Activated T-cell treated with anti-CD3 and anti-CD28 coated beads, Interleukin-2, amount 50 U/mL, for 72 hours (primary cell): ENCODE measurements at regions not wholly inside any gene's neighbourhood (a gene's known extent, or its start where the extent isn't known, plus 50 kb on each side); places are given as distances from the start of the nearest gene placed in this dataset.

Experiments
- ATAC-seq, 2 donors: fragments of 150-1000 bp; cut with Tn5 transposase; replicated peaks in 1 of 2; 2 replicates each; pipeline ENCODE4 v1.10.0; 2021; ENCODE audit warnings: moderate library complexity in 2 of 2, mild to moderate bottlenecking in 1 of 2
- DNase-seq, 2 donors: peaks; one replicate each; pipeline ENCODE4 v3.0.0; 2021 to 2022; ENCODE audit warnings: mixed read lengths in 1 of 2
- H3K27ac Mint-ChIP-seq: one replicate; pipeline ENCODE4 v1.8.0; 2022; ENCODE audit warnings: mild to moderate bottlenecking, moderate library complexity, mixed read lengths
- H3K27me3 Mint-ChIP-seq: one replicate; pipeline ENCODE4 v1.8.0; 2022; ENCODE audit warnings: low read depth, mixed read lengths
- H3K36me3 Mint-ChIP-seq, 2 donors: one replicate each; pipeline ENCODE4 v1.8.0; 2022; ENCODE audit warnings: mixed read lengths in 2 of 2, mild to moderate bottlenecking in 1 of 2; ENCODE audit not compliant: insufficient read depth in 2 of 2
- H3K4me1 Mint-ChIP-seq: one replicate; pipeline ENCODE4 v1.8.0; 2022; ENCODE audit warnings: low read depth, mixed read lengths
- H3K4me3 Mint-ChIP-seq, 2 donors: one replicate each; pipeline ENCODE4 v1.8.0; 2022; ENCODE audit warnings: mild to moderate bottlenecking in 2 of 2, mixed read lengths in 2 of 2, moderate library complexity in 2 of 2
- H3K9me3 Mint-ChIP-seq, 2 donors: one replicate each; pipeline ENCODE4 v1.8.0; 2022; ENCODE audit warnings: mixed read lengths in 2 of 2

GRCh38 chr2:217638533-217638932 is 364.3 kb downstream of the TNS1 start:
- ATAC-seq = no peak
- Mint-ChIP-seq H3K4me3 (no peak overlapping the region), H3K4me1 (no peaks in the 10 kb centered on the region)

GRCh38 chr2:217638031-217638430 is 364.8 kb downstream of the TNS1 start:
- H3K4me3 Mint-ChIP-seq = no peak overlapping the region
- ATAC-seq = no peak
- no peaks in the 10 kb centered on the region for H3K36me3 Mint-ChIP-seq
- no peaks in the 10 kb centered on the region for H3K9me3 Mint-ChIP-seq
- H3K27me3 Mint-ChIP-seq = no peaks in the 10 kb centered on the region
- no peaks in the 10 kb centered on the region for H3K4me1 Mint-ChIP-seq
- no peak overlapping the region for H3K27ac Mint-ChIP-seq
- no peak for DNase-seq

More at GRCh38 chr2:217638533-217638932, 364.3 kb downstream of the TNS1 start:
- Mint-ChIP-seq H3K27me3 (no peaks in the 10 kb centered on the region), H3K36me3 (no peaks in the 10 kb centered on the region), H3K9me3 (no peaks in the 10 kb centered on the region), H3K27ac (no peak overlapping the region)
- no peak for DNase-seq

- DNase-seq (no peak), ATAC-seq (no peak)
- Mint-ChIP-seq H3K4me1 (no peaks in the 10 kb centered on the region), H3K4me3 (no peak overlapping the region), H3K27ac (no peak overlapping the region), H3K9me3 (no peaks in the 10 kb centered on the region), H3K36me3 (no peaks in the 10 kb centered on the region), H3K27me3 (no peaks in the 10 kb centered on the region)
Observed at GRCh38 chr2:217636991-217637561, 365.7 kb downstream of the TNS1 start.

GRCh38 chr2:217636578-217636977 is 366.2 kb downstream of the TNS1 start:
- Mint-ChIP-seq H3K9me3 (no peaks in the 10 kb centered on the region), H3K27ac (no peak overlapping the region), H3K27me3 (no peaks in the 10 kb centered on the region), H3K4me3 (no peak overlapping the region), H3K4me1 (no peaks in the 10 kb centered on the region), H3K36me3 (no peaks in the 10 kb centered on the region)
- DNase-seq = no peak
- no peak for ATAC-seq

- no peak overlapping the region for H3K4me3 Mint-ChIP-seq
- no peaks in the 10 kb centered on the region for H3K36me3 Mint-ChIP-seq
- H3K4me1 Mint-ChIP-seq = no peaks in the 10 kb centered on the region
- no peak for ATAC-seq
- DNase-seq = no peak
- no peaks in the 10 kb centered on the region for H3K9me3 Mint-ChIP-seq
- no peaks in the 10 kb centered on the region for H3K27me3 Mint-ChIP-seq
- H3K27ac Mint-ChIP-seq = no peak overlapping the region
Observed at GRCh38 chr2:217634871-217635270, 367.9 kb downstream of the TNS1 start.

- DNase-seq (no peak), ATAC-seq (no peak)
- Mint-ChIP-seq H3K9me3 (no peaks in the 10 kb centered on the region), H3K27me3 (no peaks in the 10 kb centered on the region), H3K4me3 (no peak overlapping the region), H3K4me1 (no peaks in the 10 kb centered on the region), H3K27ac (no peak overlapping the region), H3K36me3 (no peaks in the 10 kb centered on the region)
Observed at GRCh38 chr2:217632043-217632442, 370.8 kb downstream of the TNS1 start.

- Mint-ChIP-seq H3K4me3 (no peak overlapping the region), H3K9me3 (no peaks in the 10 kb centered on the region), H3K27ac (no peak overlapping the region), H3K36me3 (no peaks in the 10 kb centered on the region), H3K27me3 (no peaks in the 10 kb centered on the region), H3K4me1 (no peaks in the 10 kb centered on the region)
- DNase-seq = no peak
- no peak for ATAC-seq
Observed at GRCh38 chr2:217631115-217631514, 371.7 kb downstream of the TNS1 start.

GRCh38 chr2:217629347-217629746 is 373.4 kb downstream of the TNS1 start:
- no peak overlapping the region for H3K4me3 Mint-ChIP-seq
- DNase-seq (no peak), ATAC-seq (no peak)
- H3K4me1 Mint-ChIP-seq = no peaks in the 10 kb centered on the region
- H3K27me3 Mint-ChIP-seq = no peaks in the 10 kb centered on the region
- H3K36me3 Mint-ChIP-seq = no peaks in the 10 kb centered on the region
- H3K9me3 Mint-ChIP-seq = no peaks in the 10 kb centered on the region
- no peak overlapping the region for H3K27ac Mint-ChIP-seq

GRCh38 chr2:217628061-217628460 is 374.7 kb downstream of the TNS1 start:
- no peaks in the 10 kb centered on the region for H3K27me3 Mint-ChIP-seq
- no peaks in the 10 kb centered on the region for H3K9me3 Mint-ChIP-seq
- H3K36me3 Mint-ChIP-seq = no peaks in the 10 kb centered on the region

GRCh38 chr2:217626926-217627325 is 375.9 kb downstream of the TNS1 start:
- Mint-ChIP-seq H3K27ac (no peak overlapping the region), H3K4me3 (no peak overlapping the region), H3K4me1 (no peaks in the 10 kb centered on the region), H3K9me3 (no peaks in the 10 kb centered on the region), H3K36me3 (no peaks in the 10 kb centered on the region), H3K27me3 (no peaks in the 10 kb centered on the region)
- ATAC-seq (no peak), DNase-seq (no peak)

More at GRCh38 chr2:217628061-217628460, 374.7 kb downstream of the TNS1 start:
- Mint-ChIP-seq H3K4me3 (no peak overlapping the region), H3K4me1 (no peaks in the 10 kb centered on the region), H3K27ac (no peak overlapping the region)
- no peak for DNase-seq
- no peak for ATAC-seq

GRCh38 chr2:217625557-217626169 is 377.1 kb downstream of the TNS1 start:
- no peaks in the 10 kb centered on the region for H3K9me3 Mint-ChIP-seq
- no peaks in the 10 kb centered on the region for H3K4me1 Mint-ChIP-seq
- no peaks in the 10 kb centered on the region for H3K36me3 Mint-ChIP-seq
- no peak for DNase-seq
- ATAC-seq = no peak
- no peaks in the 10 kb centered on the region for H3K27me3 Mint-ChIP-seq
- H3K27ac Mint-ChIP-seq = no peak overlapping the region
- no peak overlapping the region for H3K4me3 Mint-ChIP-seq

- no peaks in the 10 kb centered on the region for H3K36me3 Mint-ChIP-seq
- DNase-seq (no peak), ATAC-seq (no peak)
- no peaks in the 10 kb centered on the region for H3K4me1 Mint-ChIP-seq
- no peak overlapping the region for H3K27ac Mint-ChIP-seq
- no peak overlapping the region for H3K4me3 Mint-ChIP-seq
- no peaks in the 10 kb centered on the region for H3K9me3 Mint-ChIP-seq
- no peaks in the 10 kb centered on the region for H3K27me3 Mint-ChIP-seq
Observed at GRCh38 chr2:217623281-217623912, 379.4 kb downstream of the TNS1 start.

- Mint-ChIP-seq H3K4me1 (no peaks in the 10 kb centered on the region), H3K27me3 (no peaks in the 10 kb centered on the region), H3K36me3 (no peaks in the 10 kb centered on the region), H3K27ac (no peak overlapping the region), H3K9me3 (no peaks in the 10 kb centered on the region), H3K4me3 (no peak overlapping the region)
- ATAC-seq (no peak), DNase-seq (no peak)
Observed at GRCh38 chr2:217622205-217623060, 380.4 kb downstream of the TNS1 start.
